ENCODE measurements at regions not wholly inside any gene's neighbourhood (a gene's known extent, or its start where the extent isn't known, plus 50 kb on each side); places are given as distances from the start of the nearest gene placed in this dataset.

- TF ChIP-seq POLR2A (IDR thresholded peaks at IDR 0.05), result no peak
- TF ChIP-seq CTCF (IDR thresholded peaks at IDR 0.05), result no peak
- no peak for TF ChIP-seq EP300 (IDR thresholded peaks at IDR 0.05)
These were observed 1089.4 kb upstream of the MIR17HG start for GRCh38 chr13:90258129-90258528.

Data from ovary (tissue), 3 donors.